ENCODE measurements at regions not wholly inside any gene's neighbourhood (a gene's known extent, or its start where the extent isn't known, plus 50 kb on each side); places are given as distances from the start of the nearest gene placed in this dataset.

DNA sequence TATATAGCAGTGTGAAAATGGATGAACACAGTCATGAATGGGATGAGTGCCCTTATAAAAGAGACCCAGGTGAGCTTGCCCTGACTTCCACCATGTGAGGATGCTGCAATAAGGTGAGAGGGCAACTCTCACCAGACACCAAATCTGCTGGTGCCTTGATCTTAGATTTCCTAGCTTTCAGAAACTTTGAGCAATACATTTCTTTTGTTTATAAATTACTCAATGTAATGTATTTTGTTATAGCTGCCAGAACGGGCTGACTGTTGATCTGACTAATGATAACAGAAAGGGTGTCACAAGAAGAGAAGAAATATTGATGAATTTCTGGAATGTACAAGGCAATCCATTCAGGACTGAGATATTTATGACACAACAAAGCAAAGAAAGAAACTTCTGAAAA is 180.5 kb downstream of the MCHR2 start:
- TF ChIP-seq, protein P1, sequence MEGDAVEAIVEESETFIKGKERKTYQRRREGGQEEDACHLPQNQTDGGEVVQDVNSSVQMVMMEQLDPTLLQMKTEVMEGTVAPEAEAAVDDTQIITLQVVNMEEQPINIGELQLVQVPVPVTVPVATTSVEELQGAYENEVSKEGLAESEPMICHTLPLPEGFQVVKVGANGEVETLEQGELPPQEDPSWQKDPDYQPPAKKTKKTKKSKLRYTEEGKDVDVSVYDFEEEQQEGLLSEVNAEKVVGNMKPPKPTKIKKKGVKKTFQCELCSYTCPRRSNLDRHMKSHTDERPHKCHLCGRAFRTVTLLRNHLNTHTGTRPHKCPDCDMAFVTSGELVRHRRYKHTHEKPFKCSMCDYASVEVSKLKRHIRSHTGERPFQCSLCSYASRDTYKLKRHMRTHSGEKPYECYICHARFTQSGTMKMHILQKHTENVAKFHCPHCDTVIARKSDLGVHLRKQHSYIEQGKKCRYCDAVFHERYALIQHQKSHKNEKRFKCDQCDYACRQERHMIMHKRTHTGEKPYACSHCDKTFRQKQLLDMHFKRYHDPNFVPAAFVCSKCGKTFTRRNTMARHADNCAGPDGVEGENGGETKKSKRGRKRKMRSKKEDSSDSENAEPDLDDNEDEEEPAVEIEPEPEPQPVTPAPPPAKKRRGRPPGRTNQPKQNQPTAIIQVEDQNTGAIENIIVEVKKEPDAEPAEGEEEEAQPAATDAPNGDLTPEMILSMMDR (IDR thresholded peaks at IDR 0.05; ENCODE audit: low read depth, low read length, missing control alignments): no peak
- in situ Hi-C loops (cut with HindIII; ENCODE audit: low sequenced_read_pairs): no loop called here
- no peak overlapping the region for H3K4me3 ChIP-seq (ENCODE audit: low read depth, low read length)
- no peak for DNase-seq (ENCODE audit: low read depth)

DNA sequence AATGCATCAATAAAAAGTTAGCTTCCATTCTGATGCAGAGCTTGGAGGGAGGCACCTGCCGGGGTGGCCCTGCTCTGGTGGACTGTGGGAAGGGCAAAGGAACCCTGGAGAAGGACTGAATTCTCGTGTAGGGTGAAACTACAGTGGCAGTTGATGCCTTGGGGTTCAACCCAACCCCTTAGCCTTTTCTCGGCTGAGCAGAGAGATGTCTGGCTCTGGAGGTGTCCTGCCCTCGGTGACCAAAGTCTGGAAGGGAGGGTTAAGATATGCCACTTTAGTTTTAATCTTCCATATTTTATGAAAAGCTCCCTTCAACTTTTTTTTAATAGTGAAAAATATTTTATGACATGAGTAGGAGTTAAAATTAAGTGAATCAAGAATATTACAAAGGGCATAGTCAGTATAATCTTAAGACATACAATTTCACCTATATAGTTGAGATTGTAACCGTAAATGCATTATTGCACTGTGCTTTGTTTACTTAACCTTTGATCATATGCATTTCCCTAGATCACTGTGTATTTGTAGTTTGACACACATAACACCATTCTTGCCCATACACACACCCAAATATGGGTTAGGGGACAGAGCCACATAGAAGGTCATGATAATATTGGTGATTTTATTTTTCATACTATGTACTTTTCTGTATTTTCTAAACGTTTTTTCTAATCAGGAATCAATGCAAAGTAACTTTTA is 179.6 kb downstream of the MCHR2 start:
- TF ChIP-seq, protein P1 (IDR thresholded peaks at IDR 0.05; ENCODE audit: low read depth, low read length, missing control alignments): no peak
- no peak for DNase-seq (ENCODE audit: low read depth)
- H3K4me3 ChIP-seq (ENCODE audit: low read depth, low read length): no peak overlapping the region
- in situ Hi-C loops (cut with HindIII; ENCODE audit: low sequenced_read_pairs): no loop called here

GRCh38 chr6:99816795-99817194 is 177.2 kb downstream of the MCHR2 start:
- TF ChIP-seq, protein P1 (IDR thresholded peaks at IDR 0.05; ENCODE audit: low read depth, low read length, missing control alignments): no peak
- in situ Hi-C loops (cut with HindIII; ENCODE audit: low sequenced_read_pairs): no loop called here
- no peak for DNase-seq (ENCODE audit: low read depth)
- H3K4me3 ChIP-seq (ENCODE audit: low read depth, low read length): no peak overlapping the region

DNA sequence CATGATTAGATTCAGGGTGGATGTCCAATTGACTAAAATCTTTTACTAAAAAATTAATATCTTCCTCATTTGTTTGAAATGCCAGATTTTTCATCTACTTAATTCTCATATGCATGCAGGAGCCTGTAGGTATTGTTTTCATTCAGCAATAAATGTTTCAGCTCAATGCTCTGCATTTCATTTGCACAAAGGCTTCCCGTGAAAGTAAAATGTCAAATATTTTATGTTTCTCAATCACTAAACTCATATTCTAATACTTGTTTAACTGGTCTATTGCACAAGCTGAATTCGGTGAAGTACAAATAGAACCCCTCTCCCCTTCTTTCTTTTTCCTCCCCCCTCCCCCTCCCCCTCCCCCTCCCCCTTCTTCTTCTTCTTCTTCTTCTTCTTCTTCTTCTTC is 175.9 kb downstream of the MCHR2 start:
- TF ChIP-seq, protein P1 (IDR thresholded peaks at IDR 0.05; ENCODE audit: low read depth, low read length, missing control alignments): no peak
- in situ Hi-C loops (cut with HindIII; ENCODE audit: low sequenced_read_pairs): no loop called here
- H3K4me3 ChIP-seq (ENCODE audit: low read depth, low read length): no peak overlapping the region

GRCh38 chr6:99819853-99820252 is 174.2 kb downstream of the MCHR2 start:
- H3K4me3 ChIP-seq (ENCODE audit: low read depth, low read length): no peak overlapping the region
- TF ChIP-seq, protein P1 (IDR thresholded peaks at IDR 0.05; ENCODE audit: low read depth, low read length, missing control alignments): no peak

More for the DNA sequence above, 175.9 kb downstream of the MCHR2 start:
- DNase-seq (ENCODE audit: low read depth): no peak

GRCh38 chr6:99821164-99821563 is 172.9 kb downstream of the MCHR2 start:
- DNase-seq (ENCODE audit: low read depth): no peak
- TF ChIP-seq, protein P1 (IDR thresholded peaks at IDR 0.05; ENCODE audit: low read depth, low read length, missing control alignments): no peak
- H3K4me3 ChIP-seq (ENCODE audit: low read depth, low read length): no peak overlapping the region
- in situ Hi-C loops (cut with HindIII; ENCODE audit: low sequenced_read_pairs): no loop called here

More at GRCh38 chr6:99819853-99820252, 174.2 kb downstream of the MCHR2 start:
- no peak for DNase-seq (ENCODE audit: low read depth)
- in situ Hi-C loops (cut with HindIII; ENCODE audit: low sequenced_read_pairs): no loop called here
